ENCODE measurements at regions not wholly inside any gene's neighbourhood (a gene's known extent, or its start where the extent isn't known, plus 50 kb on each side); places are given as distances from the start of the nearest gene placed in this dataset.

DNA sequence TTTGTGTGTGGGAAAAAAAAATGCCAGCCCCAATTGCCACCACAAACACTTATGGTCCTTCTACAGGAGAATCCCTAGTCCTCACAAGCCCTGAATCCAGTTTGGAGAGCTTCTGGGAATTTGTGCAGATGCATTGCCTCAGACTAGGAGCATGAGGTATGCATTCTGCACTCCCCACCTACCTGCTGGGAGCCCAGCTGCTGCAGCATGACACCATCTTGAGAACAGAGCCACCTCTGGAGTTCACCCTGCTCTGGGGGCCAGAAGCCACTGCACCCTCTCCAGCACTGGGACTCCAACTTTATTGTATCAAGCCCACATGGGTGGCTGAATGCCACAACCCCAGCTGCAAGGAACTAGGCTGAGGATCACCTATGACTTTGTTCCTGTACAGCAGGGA is 568.5 kb upstream of the ID4 start:
- no peaks in the 10 kb centered on the region for H4K20me1 ChIP-seq (ENCODE audit: insufficient read depth)
- H3K27me3 ChIP-seq (ENCODE audit: insufficient read depth, low read depth, low read length) = no peaks in the 10 kb centered on the region
- no peak overlapping the region for H2AFZ ChIP-seq (ENCODE audit: low read depth, low read length)
- H3K4me2 ChIP-seq (ENCODE audit: low read length) = no peak overlapping the region
- H3K27ac ChIP-seq (ENCODE audit: low read length) = no peak overlapping the region
- H3F3A ChIP-seq (ENCODE audit: insufficient read depth, low read length, poor library complexity, severe bottlenecking) = no peaks in the 10 kb centered on the region
- no peak overlapping the region for H3K4me3 ChIP-seq (ENCODE audit: low read length)
- peaks cover 8% of the 10 kb centered on the region for H3K9me3 ChIP-seq (ENCODE audit: low read length)
- H3K79me2 ChIP-seq (replicated peaks; ENCODE audit: insufficient read depth, low read length) = no peaks in the 10 kb centered on the region
- H3K36me3 ChIP-seq (ENCODE audit: insufficient read depth, low read length) = no peaks in the 10 kb centered on the region
- TF ChIP-seq EZH2 (IDR thresholded peaks at IDR 0.05; ENCODE audit: borderline replicate concordance, insufficient read depth, low read length, poor library complexity, severe bottlenecking) = no peak
- TF ChIP-seq EP300 (conservative IDR thresholded peaks at IDR 0.05; ENCODE audit: poor library complexity, severe bottlenecking) = no peak
- no peak for TF ChIP-seq RAD21 (conservative IDR thresholded peaks at IDR 0.05)
- TF ChIP-seq, protein P1, sequence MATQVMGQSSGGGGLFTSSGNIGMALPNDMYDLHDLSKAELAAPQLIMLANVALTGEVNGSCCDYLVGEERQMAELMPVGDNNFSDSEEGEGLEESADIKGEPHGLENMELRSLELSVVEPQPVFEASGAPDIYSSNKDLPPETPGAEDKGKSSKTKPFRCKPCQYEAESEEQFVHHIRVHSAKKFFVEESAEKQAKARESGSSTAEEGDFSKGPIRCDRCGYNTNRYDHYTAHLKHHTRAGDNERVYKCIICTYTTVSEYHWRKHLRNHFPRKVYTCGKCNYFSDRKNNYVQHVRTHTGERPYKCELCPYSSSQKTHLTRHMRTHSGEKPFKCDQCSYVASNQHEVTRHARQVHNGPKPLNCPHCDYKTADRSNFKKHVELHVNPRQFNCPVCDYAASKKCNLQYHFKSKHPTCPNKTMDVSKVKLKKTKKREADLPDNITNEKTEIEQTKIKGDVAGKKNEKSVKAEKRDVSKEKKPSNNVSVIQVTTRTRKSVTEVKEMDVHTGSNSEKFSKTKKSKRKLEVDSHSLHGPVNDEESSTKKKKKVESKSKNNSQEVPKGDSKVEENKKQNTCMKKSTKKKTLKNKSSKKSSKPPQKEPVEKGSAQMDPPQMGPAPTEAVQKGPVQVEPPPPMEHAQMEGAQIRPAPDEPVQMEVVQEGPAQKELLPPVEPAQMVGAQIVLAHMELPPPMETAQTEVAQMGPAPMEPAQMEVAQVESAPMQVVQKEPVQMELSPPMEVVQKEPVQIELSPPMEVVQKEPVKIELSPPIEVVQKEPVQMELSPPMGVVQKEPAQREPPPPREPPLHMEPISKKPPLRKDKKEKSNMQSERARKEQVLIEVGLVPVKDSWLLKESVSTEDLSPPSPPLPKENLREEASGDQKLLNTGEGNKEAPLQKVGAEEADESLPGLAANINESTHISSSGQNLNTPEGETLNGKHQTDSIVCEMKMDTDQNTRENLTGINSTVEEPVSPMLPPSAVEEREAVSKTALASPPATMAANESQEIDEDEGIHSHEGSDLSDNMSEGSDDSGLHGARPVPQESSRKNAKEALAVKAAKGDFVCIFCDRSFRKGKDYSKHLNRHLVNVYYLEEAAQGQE (IDR thresholded peaks at IDR 0.05; ENCODE audit: borderline replicate concordance) = no peak
- no peak for TF ChIP-seq SMC3 (conservative IDR thresholded peaks at IDR 0.05; ENCODE audit: poor library complexity)
- no peak for TF ChIP-seq TAF1 (IDR thresholded peaks at IDR 0.05; ENCODE audit: low read depth)
- no peak for TF ChIP-seq MXI1 (conservative IDR thresholded peaks at IDR 0.05; ENCODE audit: poor library complexity, severe bottlenecking)
- TF ChIP-seq POLR2AphosphoS5 (IDR thresholded peaks at IDR 0.05) = no peak
- TF ChIP-seq, protein P2, sequence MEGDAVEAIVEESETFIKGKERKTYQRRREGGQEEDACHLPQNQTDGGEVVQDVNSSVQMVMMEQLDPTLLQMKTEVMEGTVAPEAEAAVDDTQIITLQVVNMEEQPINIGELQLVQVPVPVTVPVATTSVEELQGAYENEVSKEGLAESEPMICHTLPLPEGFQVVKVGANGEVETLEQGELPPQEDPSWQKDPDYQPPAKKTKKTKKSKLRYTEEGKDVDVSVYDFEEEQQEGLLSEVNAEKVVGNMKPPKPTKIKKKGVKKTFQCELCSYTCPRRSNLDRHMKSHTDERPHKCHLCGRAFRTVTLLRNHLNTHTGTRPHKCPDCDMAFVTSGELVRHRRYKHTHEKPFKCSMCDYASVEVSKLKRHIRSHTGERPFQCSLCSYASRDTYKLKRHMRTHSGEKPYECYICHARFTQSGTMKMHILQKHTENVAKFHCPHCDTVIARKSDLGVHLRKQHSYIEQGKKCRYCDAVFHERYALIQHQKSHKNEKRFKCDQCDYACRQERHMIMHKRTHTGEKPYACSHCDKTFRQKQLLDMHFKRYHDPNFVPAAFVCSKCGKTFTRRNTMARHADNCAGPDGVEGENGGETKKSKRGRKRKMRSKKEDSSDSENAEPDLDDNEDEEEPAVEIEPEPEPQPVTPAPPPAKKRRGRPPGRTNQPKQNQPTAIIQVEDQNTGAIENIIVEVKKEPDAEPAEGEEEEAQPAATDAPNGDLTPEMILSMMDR (IDR thresholded peaks at IDR 0.05; ENCODE audit: poor library complexity, severe bottlenecking) = no peak
- H3K9ac ChIP-seq (ENCODE audit: low read length) = no peak overlapping the region
- no peaks in the 10 kb centered on the region for H3K9me2 ChIP-seq (ENCODE audit: insufficient read depth, low read length)

DNA sequence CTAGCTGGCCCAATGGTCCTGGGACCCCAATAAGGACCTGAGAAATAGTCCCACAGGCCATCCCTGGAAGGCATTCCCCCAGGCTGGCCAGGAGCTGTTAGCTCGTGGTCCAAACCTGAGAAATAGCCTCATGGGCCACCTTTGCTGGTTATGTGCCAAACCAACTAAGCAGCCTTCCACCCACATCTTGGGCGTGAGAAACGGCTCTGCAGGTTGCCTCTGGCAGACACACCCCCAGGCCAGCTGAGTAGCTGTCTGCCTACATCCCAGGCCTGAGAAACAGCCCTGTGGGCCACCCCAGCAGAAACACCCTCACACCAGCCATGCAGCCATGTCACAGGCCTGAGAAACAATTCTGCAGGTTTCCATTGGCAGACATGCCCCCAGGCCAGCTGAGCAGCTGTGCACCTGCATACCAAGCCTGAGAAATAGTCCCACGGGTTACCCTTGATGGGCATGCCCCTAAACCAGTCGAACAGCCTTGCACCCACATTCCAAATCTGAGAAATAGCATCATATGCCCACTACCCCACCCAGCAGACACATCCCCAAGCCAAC is 567.8 kb upstream of the ID4 start:
- no peaks in the 10 kb centered on the region for H3K36me3 ChIP-seq (ENCODE audit: insufficient read depth, low read length)
- TF ChIP-seq POLR2AphosphoS5 (IDR thresholded peaks at IDR 0.05) (no peak), TAF1 (IDR thresholded peaks at IDR 0.05; ENCODE audit: low read depth) (no peak), MXI1 (conservative IDR thresholded peaks at IDR 0.05; ENCODE audit: poor library complexity, severe bottlenecking) (no peak), RAD21 (conservative IDR thresholded peaks at IDR 0.05) (no peak), EP300 (conservative IDR thresholded peaks at IDR 0.05; ENCODE audit: poor library complexity, severe bottlenecking) (no peak), SMC3 (conservative IDR thresholded peaks at IDR 0.05; ENCODE audit: poor library complexity) (no peak), EZH2 (IDR thresholded peaks at IDR 0.05; ENCODE audit: borderline replicate concordance, insufficient read depth, low read length, poor library complexity, severe bottlenecking) (no peak)
- TF ChIP-seq, protein P1 (IDR thresholded peaks at IDR 0.05; ENCODE audit: borderline replicate concordance) = no peak
- TF ChIP-seq, protein P2 (IDR thresholded peaks at IDR 0.05; ENCODE audit: poor library complexity, severe bottlenecking) = no peak
- H3F3A ChIP-seq (ENCODE audit: insufficient read depth, low read length, poor library complexity, severe bottlenecking) = no peaks in the 10 kb centered on the region
- no peak overlapping the region for H3K27ac ChIP-seq (ENCODE audit: low read length)
- no peaks in the 10 kb centered on the region for H3K9me2 ChIP-seq (ENCODE audit: insufficient read depth, low read length)
- no peaks in the 10 kb centered on the region for H4K20me1 ChIP-seq (ENCODE audit: insufficient read depth)
- H3K79me2 ChIP-seq (replicated peaks; ENCODE audit: insufficient read depth, low read length) = no peaks in the 10 kb centered on the region
- H2AFZ ChIP-seq (ENCODE audit: low read depth, low read length) = no peak overlapping the region
- H3K27me3 ChIP-seq (ENCODE audit: insufficient read depth, low read depth, low read length) = no peaks in the 10 kb centered on the region
- no peak overlapping the region for H3K4me3 ChIP-seq (ENCODE audit: low read length)
- no peak overlapping the region for H3K4me2 ChIP-seq (ENCODE audit: low read length)
- H3K9ac ChIP-seq (ENCODE audit: low read length) = no peak overlapping the region
- H3K9me3 ChIP-seq (ENCODE audit: low read length) = peaks cover 8% of the 10 kb centered on the region
